Keratinocyte (primary cell): ENCODE measurements at regions not wholly inside any gene's neighbourhood (a gene's known extent, or its start where the extent isn't known, plus 50 kb on each side); places are given as distances from the start of the nearest gene placed in this dataset.
"Not testable (repeated sequence)": the region's sequence is repeated elsewhere in the genome, so short reads cannot be mapped to it uniquely, and the experiment has no call there.

ENCODE experiments used
- DNase-seq: peaks from one replicate; pipeline ENCODE4 v3.0.0-alpha.2; 2011; ENCODE audit warnings: low read depth, missing footprints, low spot score
- FAIRE-seq: peaks from 2 replicates; lab custom pipeline; 2011; peaks lifted over from hg19 to GRCh38; lab: Jason Lieb, UNC
- H2AFZ ChIP-seq: 2 replicates; pipeline ENCODE4 v1.6.0; 2012; ENCODE audit warnings: low read length, control low read depth, inconsistent platforms; ENCODE audit not compliant: control insufficient read depth
- H3K27ac ChIP-seq: 2 replicates; pipeline ENCODE4 v1.5.1; 2011; ENCODE audit warnings: low read length; ENCODE audit not compliant: control insufficient read depth, insufficient read depth
- H3K27me3 ChIP-seq: 3 replicates; pipeline ENCODE4 v1.6.0; 2011; ENCODE audit warnings: low read length; ENCODE audit not compliant: control insufficient read depth, insufficient read depth; ENCODE audit errors: extremely low read depth
- H3K36me3 ChIP-seq, 2 experiments: 2 replicates in 1 of 2; 3 replicates in 1 of 2; pipeline ENCODE4 v1.5.1; 2011; ENCODE audit warnings: low read length in 2 of 2, mild to moderate bottlenecking in 1 of 2; ENCODE audit not compliant: control insufficient read depth in 2 of 2, insufficient read depth in 2 of 2; ENCODE audit errors: extremely low read depth in 1 of 2
- H3K4me1 ChIP-seq: 3 replicates; pipeline ENCODE4 v1.5.1; 2011; ENCODE audit warnings: low read length; ENCODE audit not compliant: control insufficient read depth, insufficient read depth; ENCODE audit errors: extremely low read depth
- H3K4me2 ChIP-seq: 3 replicates; pipeline ENCODE4 v1.6.0; 2011; ENCODE audit warnings: low read depth, low read length; ENCODE audit not compliant: control insufficient read depth, insufficient read depth; ENCODE audit errors: extremely low read depth
- H3K4me3 ChIP-seq, 3 experiments: fragments of 200-600 bp in 1 of 3; sonication (generic) in 1 of 3; 2 replicates in 2 of 3; 3 replicates in 1 of 3; pipeline ENCODE4 v1.5.1; 2011 to 2016; ENCODE audit warnings: low read length in 3 of 3, mild to moderate bottlenecking in 3 of 3, control low read depth in 2 of 3, inconsistent platforms in 1 of 3, low read depth in 1 of 3, mixed read lengths in 1 of 3, mixed run types in 1 of 3, moderate library complexity in 1 of 3; ENCODE audit not compliant: control insufficient read depth in 2 of 3, insufficient read depth in 2 of 3; ENCODE audit errors: extremely low read depth in 1 of 3
- H3K79me2 ChIP-seq: 2 replicates; pipeline ENCODE4 v1.6.0; 2012; ENCODE audit warnings: low read length; ENCODE audit not compliant: control insufficient read depth, insufficient read depth
- H3K9ac ChIP-seq: 3 replicates; pipeline ENCODE4 v1.6.0; 2011; ENCODE audit warnings: low read length; ENCODE audit not compliant: control insufficient read depth, insufficient read depth; ENCODE audit errors: extremely low read depth
- H3K9me1 ChIP-seq: 3 replicates; pipeline ENCODE4 v1.6.0; 2011; ENCODE audit warnings: low read length; ENCODE audit not compliant: control insufficient read depth, insufficient read depth; ENCODE audit errors: extremely low read depth
- H3K9me3 ChIP-seq: 2 replicates; pipeline ENCODE4 v1.5.1; 2012; ENCODE audit warnings: low read depth, low read length; ENCODE audit not compliant: control insufficient read depth
- H4K20me1 ChIP-seq: 3 replicates; pipeline ENCODE4 v1.6.0; 2011; ENCODE audit warnings: low read length; ENCODE audit not compliant: control insufficient read depth, insufficient read depth; ENCODE audit errors: extremely low read depth
- CTCF ChIP-seq, 3 experiments: IDR thresholded peaks in 1 of 3; conservative IDR thresholded peaks in 1 of 3; optimal IDR thresholded peaks in 1 of 3; 2 replicates in 2 of 3; 3 replicates in 1 of 3; pipeline versions ENCODE3 to v1.5.1; 2011; ENCODE audit warnings: low read length in 3 of 3, mild to moderate bottlenecking in 3 of 3, moderate library complexity in 2 of 3, control low read depth in 1 of 3, inconsistent platforms in 1 of 3; ENCODE audit not compliant: insufficient read depth in 2 of 3; ENCODE audit errors: extremely low read depth in 1 of 3
- EZH2 ChIP-seq: IDR thresholded peaks from one replicate; pipeline ENCODE4 v1.6.1; 2012; ENCODE audit warnings: inconsistent platforms, mild to moderate bottlenecking, low read length, moderate library complexity
- dilution Hi-C: fragments of 300-500 bp; cut with MboI; formaldehyde crosslinking; loops from one replicate; pipeline ENCODE4 v1.7.0; 2020; ENCODE audit warnings: low sequenced_read_pairs; ENCODE audit not compliant: extremely low pct_ligation_motif_present

GRCh38 chr6:134795691-134796090 is 154.2 kb downstream of the ALDH8A1 start:
- Histone ChIP-seq H3K79me2 (no peaks in the 10 kb centered on the region), H3K9me1 (no peaks in the 10 kb centered on the region), H3K36me3 (no peaks in the 10 kb centered on the region), H2AFZ (no peak overlapping the region), H4K20me1 (no peaks in the 10 kb centered on the region), H3K9ac (no peak overlapping the region), H3K4me3 (no peak overlapping the region), H3K9me3 (no peaks in the 10 kb centered on the region), H3K27ac (no peak overlapping the region), H3K4me2 (no peak overlapping the region), H3K27me3 (no peaks in the 10 kb centered on the region), H3K4me1 (no peaks in the 10 kb centered on the region)
- dilution Hi-C loops: no loop called here
- TF ChIP-seq CTCF (optimal IDR thresholded peaks at IDR 0.05 in 1 of 3, IDR thresholded peaks at IDR 0.05 in 1 of 3, conservative IDR thresholded peaks at IDR 0.05 in 1 of 3; ENCODE audit: extremely low read depth in 1 of 3, insufficient read depth in 2 of 3, low read length in 3 of 3): no peak
- no peak for TF ChIP-seq EZH2
- DNase-seq (no peak), FAIRE-seq (no peak)

GRCh38 chr6:134795001-134795400 is 154.9 kb downstream of the ALDH8A1 start:
- no peaks in the 10 kb centered on the region for H3K36me3 ChIP-seq
- no peak for DNase-seq
- H3K27me3 ChIP-seq: no peaks in the 10 kb centered on the region
- H3K9me3 ChIP-seq: no peaks in the 10 kb centered on the region
- H3K27ac ChIP-seq: no peak overlapping the region
- no peaks in the 10 kb centered on the region for H3K9me1 ChIP-seq
- no peak for TF ChIP-seq EZH2
- no peak for TF ChIP-seq CTCF (optimal IDR thresholded peaks at IDR 0.05 in 1 of 3, IDR thresholded peaks at IDR 0.05 in 1 of 3, conservative IDR thresholded peaks at IDR 0.05 in 1 of 3; ENCODE audit: extremely low read depth in 1 of 3, insufficient read depth in 2 of 3, low read length in 3 of 3)
- H3K79me2 ChIP-seq: no peaks in the 10 kb centered on the region
- H2AFZ ChIP-seq: no peak overlapping the region
- H4K20me1 ChIP-seq: no peaks in the 10 kb centered on the region
- no peak overlapping the region for H3K4me2 ChIP-seq
- FAIRE-seq: no peak
- dilution Hi-C loops: no loop called here
- H3K9ac ChIP-seq: no peak overlapping the region
- H3K4me1 ChIP-seq: no peaks in the 10 kb centered on the region
- no peak overlapping the region for H3K4me3 ChIP-seq

- dilution Hi-C loops, DNase-seq, FAIRE-seq: not testable (repeated sequence)
Measured at GRCh38 chr6:134791243-134791843, 158.6 kb downstream of the ALDH8A1 start.

More at GRCh38 chr6:134791243-134791843, 158.6 kb downstream of the ALDH8A1 start:
- not testable (repeated sequence) for H2AFZ ChIP-seq, H3K27ac ChIP-seq, H3K79me2 ChIP-seq, H3K9me1 ChIP-seq, H3K4me3 ChIP-seq, H3K9ac ChIP-seq, H3K27me3 ChIP-seq, H4K20me1 ChIP-seq, H3K9me3 ChIP-seq, H3K36me3 ChIP-seq, H3K4me2 ChIP-seq
- peaks cover 18% of the 10 kb centered on the region for H3K4me1 ChIP-seq
